OCI-LY3 (cell line): ENCODE measurements at regions not wholly inside any gene's neighbourhood (a gene's known extent, or its start where the extent isn't known, plus 50 kb on each side); places are given as distances from the start of the nearest gene placed in this dataset.

Experiments used
- H2AFZ ChIP-seq: fragments of 200-600, 300-600 bp; shearing (Covaris generic); 2 replicates; pipeline ENCODE4 v1.6.0; 2014; ENCODE audit warnings: antibody characterized with exemption, low read depth, low read length
- H3K27ac ChIP-seq: fragments of 200-600, 300-600 bp; sonication (generic); 2 replicates; pipeline ENCODE4 v1.5.1; 2014; ENCODE audit warnings: mild to moderate bottlenecking, low read length, moderate library complexity, mixed read lengths
- H3K27me3 ChIP-seq: fragments of 200-600, 300-600 bp; sonication (generic); 2 replicates; pipeline ENCODE4 v1.6.1; 2014; ENCODE audit warnings: low read depth, low read length, mixed read lengths
- H3K36me3 ChIP-seq: fragments of 200-600, 300-600 bp; sonication (generic); replicated peaks from 2 replicates; pipeline ENCODE3; 2014; ENCODE audit warnings: low read depth, low read length, mixed read lengths
- H3K4me1 ChIP-seq: fragments of 300-600, 200-600 bp; sonication (generic); 2 replicates; pipeline ENCODE4 v1.6.1; 2014; ENCODE audit warnings: low read length, mixed read lengths
- H3K4me2 ChIP-seq: fragments of 200-600, 300-600 bp; sonication (generic); 2 replicates; pipeline ENCODE4 v1.6.1; 2014; ENCODE audit warnings: low read length, mixed read lengths
- H3K4me3 ChIP-seq: fragments of 300-600, 200-600 bp; sonication (generic); 2 replicates; pipeline ENCODE4 v1.5.1; 2014; ENCODE audit warnings: antibody characterized with exemption, mild to moderate bottlenecking, low read length, moderate library complexity
- H3K79me2 ChIP-seq: fragments of 300-600, 200-600 bp; shearing (Covaris generic); 2 replicates; pipeline ENCODE4 v1.6.1; 2014; ENCODE audit warnings: mild to moderate bottlenecking, low read length, mixed read lengths
- H3K9ac ChIP-seq: fragments of 300-600, 200-600 bp; shearing (Covaris generic); 2 replicates; pipeline ENCODE4 v1.6.0; 2014; ENCODE audit warnings: mild to moderate bottlenecking, low read length, moderate library complexity
- H3K9me3 ChIP-seq: fragments of 200-600, 300-600 bp; shearing (Covaris generic); 2 replicates; pipeline ENCODE4 v1.6.1; 2014; ENCODE audit warnings: low read length, mixed read lengths; ENCODE audit not compliant: insufficient read depth
- H4K20me1 ChIP-seq: fragments of 200-600, 300-600 bp; sonication (generic); 2 replicates; pipeline ENCODE4 v1.6.1; 2016; ENCODE audit warnings: low read length, mixed read lengths; ENCODE audit not compliant: insufficient read depth
- CTCF ChIP-seq: fragments of 200-600, 300-600 bp; sonication (generic); IDR thresholded peaks from 2 replicates; pipeline ENCODE4 v1.5.1; 2014; ENCODE audit warnings: antibody characterized with exemption, low read length, low read depth
- EZH2phosphoT487 ChIP-seq: fragments of 200-600 bp; shearing (Covaris generic); IDR thresholded peaks from 2 replicates; pipeline ENCODE4 v1.6.1; 2018; ENCODE audit warnings: antibody characterized with exemption, mixed run types, low read depth

GRCh38 chr4:149870008-149870407, 54.4 kb upstream of the IQCM start:
- no peaks in the 10 kb centered on the region for H3K9me3 ChIP-seq

GRCh38 chr4:149881744-149882143, 66.1 kb upstream of the IQCM start:
- Histone ChIP-seq H3K27ac (no peak overlapping the region), H3K27me3 (no peaks in the 10 kb centered on the region), H3K4me3 (no peak overlapping the region), H3K9ac (no peak overlapping the region), H3K9me3 (no peaks in the 10 kb centered on the region), H2AFZ (no peak overlapping the region), H4K20me1 (no peaks in the 10 kb centered on the region), H3K36me3 (no peaks in the 10 kb centered on the region), H3K4me2 (no peak overlapping the region), H3K79me2 (no peaks in the 10 kb centered on the region), H3K4me1 (no peaks in the 10 kb centered on the region)
- TF ChIP-seq CTCF (no peak), EZH2phosphoT487 (no peak)

More at GRCh38 chr4:149870008-149870407, 54.4 kb upstream of the IQCM start:
- no peak overlapping the region for H2AFZ ChIP-seq
- H3K79me2 ChIP-seq: no peaks in the 10 kb centered on the region
- H3K27me3 ChIP-seq: no peaks in the 10 kb centered on the region
- H3K4me3 ChIP-seq: no peak overlapping the region
- H4K20me1 ChIP-seq: no peaks in the 10 kb centered on the region
- H3K27ac ChIP-seq: no peak overlapping the region
- H3K4me2 ChIP-seq: no peak overlapping the region
- H3K36me3 ChIP-seq: no peaks in the 10 kb centered on the region
- no peak for TF ChIP-seq CTCF
- TF ChIP-seq EZH2phosphoT487: no peak
- no peaks in the 10 kb centered on the region for H3K4me1 ChIP-seq
- no peak overlapping the region for H3K9ac ChIP-seq

- Histone ChIP-seq H3K27ac (no peak overlapping the region), H2AFZ (no peak overlapping the region), H3K79me2 (no peaks in the 10 kb centered on the region), H3K36me3 (no peaks in the 10 kb centered on the region), H3K9me3 (no peaks in the 10 kb centered on the region), H3K27me3 (no peaks in the 10 kb centered on the region), H4K20me1 (no peaks in the 10 kb centered on the region), H3K4me2 (no peak overlapping the region), H3K4me1 (no peaks in the 10 kb centered on the region), H3K4me3 (no peak overlapping the region), H3K9ac (no peak overlapping the region)
- no peak for TF ChIP-seq EZH2phosphoT487
Observed at GRCh38 chr4:149882251-149882650, 66.6 kb upstream of the IQCM start.

- Histone ChIP-seq H3K4me1 (no peaks in the 10 kb centered on the region), H4K20me1 (no peaks in the 10 kb centered on the region), H3K79me2 (no peaks in the 10 kb centered on the region), H3K4me2 (no peak overlapping the region), H2AFZ (no peak overlapping the region), H3K36me3 (no peaks in the 10 kb centered on the region), H3K9me3 (no peaks in the 10 kb centered on the region), H3K27me3 (no peaks in the 10 kb centered on the region), H3K4me3 (no peak overlapping the region), H3K9ac (no peak overlapping the region), H3K27ac (no peak overlapping the region)
- TF ChIP-seq CTCF: no peak
- no peak for TF ChIP-seq EZH2phosphoT487
Observed at GRCh38 chr4:149884046-149884445, 68.4 kb upstream of the IQCM start.
